ENCODE measurements at regions not wholly inside any gene's neighbourhood (a gene's known extent, or its start where the extent isn't known, plus 50 kb on each side); places are given as distances from the start of the nearest gene placed in this dataset.

GRCh38 chr6:84411060-84411629 lies 183.7 kb upstream of the CEP162 start:
- TF ChIP-seq, protein P1, sequence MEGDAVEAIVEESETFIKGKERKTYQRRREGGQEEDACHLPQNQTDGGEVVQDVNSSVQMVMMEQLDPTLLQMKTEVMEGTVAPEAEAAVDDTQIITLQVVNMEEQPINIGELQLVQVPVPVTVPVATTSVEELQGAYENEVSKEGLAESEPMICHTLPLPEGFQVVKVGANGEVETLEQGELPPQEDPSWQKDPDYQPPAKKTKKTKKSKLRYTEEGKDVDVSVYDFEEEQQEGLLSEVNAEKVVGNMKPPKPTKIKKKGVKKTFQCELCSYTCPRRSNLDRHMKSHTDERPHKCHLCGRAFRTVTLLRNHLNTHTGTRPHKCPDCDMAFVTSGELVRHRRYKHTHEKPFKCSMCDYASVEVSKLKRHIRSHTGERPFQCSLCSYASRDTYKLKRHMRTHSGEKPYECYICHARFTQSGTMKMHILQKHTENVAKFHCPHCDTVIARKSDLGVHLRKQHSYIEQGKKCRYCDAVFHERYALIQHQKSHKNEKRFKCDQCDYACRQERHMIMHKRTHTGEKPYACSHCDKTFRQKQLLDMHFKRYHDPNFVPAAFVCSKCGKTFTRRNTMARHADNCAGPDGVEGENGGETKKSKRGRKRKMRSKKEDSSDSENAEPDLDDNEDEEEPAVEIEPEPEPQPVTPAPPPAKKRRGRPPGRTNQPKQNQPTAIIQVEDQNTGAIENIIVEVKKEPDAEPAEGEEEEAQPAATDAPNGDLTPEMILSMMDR (IDR thresholded peaks at IDR 0.05; ENCODE audit: low read depth, low read length) = no peak
- peak; percentile 75 to 80 for DNase-seq (ENCODE audit: low read depth in 2 of 2)
- H3K4me3 ChIP-seq (replicated peaks in 1 of 2; ENCODE audit: low read depth in 2 of 2, low read length in 2 of 2) = no peak overlapping the region

DNA sequence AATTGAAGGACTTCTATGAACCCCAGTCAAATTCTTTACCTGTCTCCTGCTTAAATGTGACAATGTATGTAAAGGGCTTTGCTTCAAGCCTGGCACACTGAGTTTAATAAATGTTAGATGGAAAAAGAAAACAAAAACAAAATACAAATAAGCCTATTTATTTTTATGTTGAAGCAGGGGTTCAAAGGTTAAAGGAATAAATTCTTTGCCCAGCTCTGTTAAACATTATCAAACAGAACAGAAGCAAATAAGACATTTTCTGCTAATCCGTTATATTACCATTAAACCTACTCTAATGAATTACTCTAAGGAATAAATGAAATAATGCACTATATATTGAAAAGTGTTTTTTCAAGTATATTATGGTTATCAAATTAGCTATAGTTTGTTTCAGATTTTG lies 182.5 kb upstream of the CEP162 start:
- TF ChIP-seq, protein P1 (IDR thresholded peaks at IDR 0.05; ENCODE audit: low read depth, low read length) = no peak
- DNase-seq (ENCODE audit: low read depth in 2 of 2) = no peak

GRCh38 chr6:84408028-84408427 lies 180.6 kb upstream of the CEP162 start:
- no peak overlapping the region for H3K4me3 ChIP-seq (replicated peaks in 1 of 2; ENCODE audit: low read depth in 2 of 2, low read length in 2 of 2)
- TF ChIP-seq, protein P1 (IDR thresholded peaks at IDR 0.05; ENCODE audit: low read depth, low read length) = no peak
- no peak for DNase-seq (ENCODE audit: low read depth in 2 of 2)

More for the DNA sequence above, 182.5 kb upstream of the CEP162 start:
- no peak overlapping the region for H3K4me3 ChIP-seq (replicated peaks in 1 of 2; ENCODE audit: low read depth in 2 of 2, low read length in 2 of 2)

DNA sequence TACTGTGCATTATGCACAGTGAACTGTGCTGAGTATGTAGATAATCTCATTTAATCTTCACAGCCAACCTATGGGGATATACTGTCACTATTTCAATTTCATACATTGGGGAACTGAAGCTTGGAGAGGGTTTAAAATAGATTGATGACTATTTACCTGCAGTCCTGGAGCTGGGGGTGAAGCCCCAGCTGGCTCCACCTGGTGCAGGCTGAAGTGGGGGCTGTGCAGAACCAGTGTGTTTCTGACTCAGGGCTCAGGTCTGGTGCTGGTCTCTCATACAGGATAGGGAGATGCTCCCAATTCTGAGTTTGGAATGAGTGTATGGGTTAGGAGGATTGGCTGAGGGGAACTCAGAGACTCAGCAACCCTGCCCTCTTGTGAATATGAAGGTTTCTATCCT lies 176.1 kb upstream of the CEP162 start:
- DNase-seq (ENCODE audit: low read depth in 2 of 2) = no peak
- TF ChIP-seq, protein P1 (IDR thresholded peaks at IDR 0.05; ENCODE audit: low read depth, low read length) = no peak
- H3K4me3 ChIP-seq (replicated peaks in 1 of 2; ENCODE audit: low read depth in 2 of 2, low read length in 2 of 2) = no peak overlapping the region

- TF ChIP-seq, protein P1 (IDR thresholded peaks at IDR 0.05; ENCODE audit: low read depth, low read length) = no peak
- no peak for DNase-seq (ENCODE audit: low read depth in 2 of 2)
- no peak overlapping the region for H3K4me3 ChIP-seq (replicated peaks in 1 of 2; ENCODE audit: low read depth in 2 of 2, low read length in 2 of 2)
These were observed 171.6 kb upstream of the CEP162 start for GRCh38 chr6:84399003-84399402.

GRCh38 chr6:84392261-84392660 lies 164.8 kb upstream of the CEP162 start:
- DNase-seq (ENCODE audit: low read depth in 2 of 2) = no peak
- TF ChIP-seq, protein P1 (IDR thresholded peaks at IDR 0.05; ENCODE audit: low read depth, low read length) = no peak
- no peak overlapping the region for H3K4me3 ChIP-seq (replicated peaks in 1 of 2; ENCODE audit: low read depth in 2 of 2, low read length in 2 of 2)

- no peak overlapping the region for H3K4me3 ChIP-seq (replicated peaks in 1 of 2; ENCODE audit: low read depth in 2 of 2, low read length in 2 of 2)
- no peak for DNase-seq (ENCODE audit: low read depth in 2 of 2)
- TF ChIP-seq, protein P1 (IDR thresholded peaks at IDR 0.05; ENCODE audit: low read depth, low read length) = no peak
These were observed 163.4 kb upstream of the CEP162 start for GRCh38 chr6:84390851-84391250.
